ENCODE measurements at regions not wholly inside any gene's neighbourhood (a gene's known extent, or its start where the extent isn't known, plus 50 kb on each side); places are given as distances from the start of the nearest gene placed in this dataset.

- no peak for DNase-seq (ENCODE audit: low read depth in 2 of 2, low spot score in 1 of 2)
Observed at GRCh38 chr1:194300776-194301175, 1114.4 kb upstream of the B3GALT2 start.

GRCh38 chr1:194300340-194300739, 1113.9 kb upstream of the B3GALT2 start:
- no peak for DNase-seq (ENCODE audit: low read depth in 2 of 2, low spot score in 1 of 2)

GRCh38 chr1:194298007-194298598, 1111.7 kb upstream of the B3GALT2 start:
- no peak for DNase-seq (ENCODE audit: low read depth in 2 of 2, low spot score in 1 of 2)

GRCh38 chr1:194297094-194297493, 1110.7 kb upstream of the B3GALT2 start:
- DNase-seq (ENCODE audit: low read depth in 2 of 2, low spot score in 1 of 2) = no peak

GRCh38 chr1:194296201-194296600, 1109.8 kb upstream of the B3GALT2 start:
- DNase-seq (ENCODE audit: low read depth in 2 of 2, low spot score in 1 of 2) = no peak

GRCh38 chr1:194295685-194296084, 1109.3 kb upstream of the B3GALT2 start:
- no peak for DNase-seq (ENCODE audit: low read depth in 2 of 2, low spot score in 1 of 2)

GRCh38 chr1:194293851-194294405, 1107.5 kb upstream of the B3GALT2 start:
- DNase-seq (ENCODE audit: low read depth in 2 of 2, low spot score in 1 of 2) = no peak

GRCh38 chr1:194292966-194293365, 1106.6 kb upstream of the B3GALT2 start:
- DNase-seq (ENCODE audit: low read depth in 2 of 2, low spot score in 1 of 2) = no peak

- DNase-seq (ENCODE audit: low read depth in 2 of 2, low spot score in 1 of 2) = no peak
Observed at GRCh38 chr1:194289569-194290266, 1103.3 kb upstream of the B3GALT2 start.

GRCh38 chr1:194288238-194288637, 1101.8 kb upstream of the B3GALT2 start:
- no peak for DNase-seq (ENCODE audit: low read depth in 2 of 2, low spot score in 1 of 2)

- no peak for DNase-seq (ENCODE audit: low read depth in 2 of 2, low spot score in 1 of 2)
Observed at GRCh38 chr1:194281376-194281775, 1095.0 kb upstream of the B3GALT2 start.

GRCh38 chr1:194280463-194280862, 1094.0 kb upstream of the B3GALT2 start:
- no peak for DNase-seq (ENCODE audit: low read depth in 2 of 2, low spot score in 1 of 2)

GRCh38 chr1:194279975-194280374, 1093.6 kb upstream of the B3GALT2 start:
- no peak for DNase-seq (ENCODE audit: low read depth in 2 of 2, low spot score in 1 of 2)

GRCh38 chr1:194277927-194278326, 1091.5 kb upstream of the B3GALT2 start:
- DNase-seq (ENCODE audit: low read depth in 2 of 2, low spot score in 1 of 2) = no peak

GRCh38 chr1:194273660-194274059, 1087.2 kb upstream of the B3GALT2 start:
- DNase-seq (ENCODE audit: low read depth in 2 of 2, low spot score in 1 of 2) = no peak

GRCh38 chr1:194268839-194269238, 1082.4 kb upstream of the B3GALT2 start:
- DNase-seq (ENCODE audit: low read depth in 2 of 2, low spot score in 1 of 2) = no peak

GRCh38 chr1:194267021-194267420, 1080.6 kb upstream of the B3GALT2 start:
- no peak for DNase-seq (ENCODE audit: low read depth in 2 of 2, low spot score in 1 of 2)

GRCh38 chr1:194256010-194256409, 1069.6 kb upstream of the B3GALT2 start:
- DNase-seq (ENCODE audit: low read depth in 2 of 2, low spot score in 1 of 2) = no peak

- DNase-seq (ENCODE audit: low read depth in 2 of 2, low spot score in 1 of 2) = no peak
Observed at GRCh38 chr1:194252199-194252598, 1065.8 kb upstream of the B3GALT2 start.

- no peak for DNase-seq (ENCODE audit: low read depth in 2 of 2, low spot score in 1 of 2)
Observed at GRCh38 chr1:194241215-194241614, 1054.8 kb upstream of the B3GALT2 start.

GRCh38 chr1:194233069-194233468, 1046.7 kb upstream of the B3GALT2 start:
- DNase-seq (ENCODE audit: low read depth in 2 of 2, low spot score in 1 of 2) = no peak

- no peak for DNase-seq (ENCODE audit: low read depth in 2 of 2, low spot score in 1 of 2)
Observed at GRCh38 chr1:194230351-194231144, 1044.1 kb upstream of the B3GALT2 start.
